T-helper 9 cell (primary cell): ENCODE measurements at regions not wholly inside any gene's neighbourhood (a gene's known extent, or its start where the extent isn't known, plus 50 kb on each side); places are given as distances from the start of the nearest gene placed in this dataset.
"Not testable (repeated sequence)": the region's sequence is repeated elsewhere in the genome, so short reads cannot be mapped to it uniquely, and the experiment has no call there.

ENCODE experiments used
- DNase-seq: peaks from one replicate; pipeline ENCODE4 v3.0.0-alpha.2; 2020

DNA sequence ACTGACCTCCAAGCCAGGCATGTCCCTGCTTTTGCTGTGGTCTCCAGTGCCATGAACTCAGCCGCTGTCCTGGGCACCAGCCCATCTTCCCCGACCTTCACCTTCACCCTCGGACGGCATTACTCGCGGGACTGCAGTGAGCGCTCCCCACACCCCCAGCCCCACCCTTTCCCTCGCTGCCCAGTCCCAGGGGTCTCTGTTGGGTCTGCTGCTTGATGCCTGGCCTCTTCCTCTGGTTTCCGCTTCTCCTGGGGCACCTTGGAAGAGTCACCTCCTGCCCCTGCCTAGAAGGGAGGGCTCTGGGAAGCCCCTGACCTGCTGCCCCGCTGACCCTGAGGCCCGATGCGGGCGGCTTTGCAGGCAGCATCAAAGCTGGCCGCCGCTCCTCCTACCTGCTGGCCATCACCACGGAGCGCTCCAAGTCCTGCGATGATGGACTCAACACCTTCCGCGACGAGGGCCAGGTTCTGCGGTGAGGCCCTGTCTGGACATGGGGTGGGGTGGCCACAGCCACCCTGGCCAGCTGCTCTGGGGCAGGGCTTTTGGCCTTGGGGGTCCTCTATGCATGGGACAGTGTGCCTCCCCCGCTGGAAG, 102.3 kb downstream of the ZNF267 start:
- not testable (repeated sequence) for DNase-seq

- DNase-seq: not testable (repeated sequence)
These were observed 104.9 kb downstream of the ZNF267 start for GRCh38 chr16:31978463-31978862.

GRCh38 chr16:31981739-31982138, 108.1 kb downstream of the ZNF267 start:
- DNase-seq: not testable (repeated sequence)

GRCh38 chr16:31982986-31983385, 109.4 kb downstream of the ZNF267 start:
- not testable (repeated sequence) for DNase-seq

DNA sequence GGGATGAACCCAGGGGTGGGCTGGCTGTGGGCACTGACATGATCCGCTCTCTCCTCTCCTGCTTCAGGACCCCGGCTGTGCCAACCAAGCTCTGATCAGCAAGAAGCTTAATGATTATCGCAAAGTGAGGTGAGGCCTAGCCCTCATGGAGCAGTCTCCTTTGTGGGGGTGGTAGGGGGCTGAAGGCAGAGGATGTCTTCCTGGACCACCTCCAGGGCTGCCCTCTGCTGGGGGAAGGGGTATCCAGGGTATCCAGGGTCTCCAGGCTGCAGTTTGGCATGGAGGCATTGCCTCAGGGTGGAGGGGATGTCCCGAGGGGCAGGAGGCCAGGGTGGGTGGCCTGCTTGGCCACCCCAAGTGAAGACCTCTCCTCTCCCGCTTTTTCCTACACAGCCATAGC, 110.1 kb downstream of the ZNF267 start:
- not testable (repeated sequence) for DNase-seq

DNA sequence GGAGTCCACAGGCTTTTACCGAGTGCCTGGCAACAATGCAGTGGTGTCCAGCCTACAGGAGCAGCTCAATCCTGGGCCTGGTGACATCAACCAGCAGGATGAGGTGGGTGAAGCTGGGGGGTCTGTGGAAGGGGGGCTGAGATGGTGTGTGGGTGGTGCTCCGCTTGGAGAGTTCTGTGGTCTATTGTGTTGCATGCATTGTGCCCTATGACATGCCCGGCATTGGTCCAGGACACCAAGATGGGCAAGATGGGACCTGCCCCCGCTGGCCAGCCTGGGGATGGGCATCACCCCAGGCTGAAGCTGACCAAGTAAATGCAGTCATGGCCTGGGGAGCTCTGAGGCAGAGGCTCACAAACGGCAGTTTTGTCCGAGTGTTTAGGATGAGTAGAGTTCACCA, 113.3 kb downstream of the ZNF267 start:
- not testable (repeated sequence) for DNase-seq

DNA sequence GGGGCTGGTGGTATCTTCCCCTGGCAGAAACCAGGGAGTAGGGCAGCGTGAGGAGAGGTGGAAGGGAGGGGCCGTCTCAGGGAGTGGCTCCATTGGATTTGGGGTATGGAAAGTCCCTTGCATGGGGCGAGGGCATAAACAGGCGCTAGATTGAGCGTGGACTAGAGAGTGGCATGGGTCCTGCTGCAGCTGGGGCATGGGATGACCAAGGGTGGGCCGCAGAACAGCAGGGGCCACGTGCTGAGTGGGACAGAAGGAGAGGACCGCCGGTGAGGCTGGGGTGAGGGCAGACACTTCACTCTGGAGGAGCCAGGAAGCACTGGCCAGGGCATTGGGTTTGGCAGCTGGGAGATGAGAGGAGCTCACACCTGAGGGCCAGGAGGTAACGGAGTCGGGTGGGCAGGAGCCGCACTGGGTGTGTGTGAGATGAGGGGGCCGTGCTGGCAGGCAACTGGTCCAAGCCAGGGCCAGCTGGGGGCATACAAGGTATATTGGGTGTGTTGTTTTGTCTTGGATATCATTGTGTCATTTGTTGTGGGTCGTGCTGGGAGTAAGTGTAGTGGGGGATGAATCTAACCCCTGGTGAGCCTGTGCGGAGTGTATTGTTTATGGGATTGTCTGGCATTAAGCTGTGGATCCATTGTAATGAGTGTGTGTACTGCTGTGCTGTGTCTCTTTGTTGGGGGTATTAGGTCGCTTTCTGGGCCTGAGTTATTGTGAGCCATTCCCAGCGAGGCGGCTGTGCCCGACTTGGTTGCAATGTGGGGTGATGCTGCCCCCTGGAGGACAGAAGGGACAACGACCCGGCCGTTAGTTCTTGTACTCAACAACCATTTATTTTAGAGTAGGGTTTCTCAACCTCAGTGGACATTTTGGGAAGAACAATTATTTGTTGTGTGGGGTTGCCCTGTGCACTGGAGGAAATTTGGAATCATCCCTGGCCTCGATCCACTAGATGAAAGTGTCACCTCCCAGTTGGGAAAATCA, 115.3 kb downstream of the ZNF267 start:
- DNase-seq: peak; percentile 39

GRCh38 chr16:31990261-31990660, 116.7 kb downstream of the ZNF267 start:
- DNase-seq: not testable (repeated sequence)

DNA sequence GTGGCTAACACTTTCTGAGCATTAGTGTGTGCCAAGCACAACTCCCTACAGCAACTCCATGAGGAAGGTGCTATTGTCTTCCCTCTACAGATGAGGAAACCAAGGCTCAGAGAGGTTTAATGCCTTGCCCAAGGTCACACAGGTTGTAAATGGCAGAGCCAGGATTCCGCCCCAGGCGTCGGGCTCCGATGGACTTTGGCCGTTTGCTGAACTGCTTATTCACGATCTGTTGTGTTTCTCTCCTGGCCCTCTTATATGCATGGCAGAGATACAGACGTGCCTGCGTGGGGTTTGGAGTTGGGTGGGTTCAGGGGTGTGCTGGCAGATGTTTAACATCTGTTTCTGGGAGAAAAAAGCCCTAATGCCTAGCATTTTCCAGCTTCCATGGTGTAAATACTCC, 117.4 kb downstream of the ZNF267 start:
- not testable (repeated sequence) for DNase-seq

DNA sequence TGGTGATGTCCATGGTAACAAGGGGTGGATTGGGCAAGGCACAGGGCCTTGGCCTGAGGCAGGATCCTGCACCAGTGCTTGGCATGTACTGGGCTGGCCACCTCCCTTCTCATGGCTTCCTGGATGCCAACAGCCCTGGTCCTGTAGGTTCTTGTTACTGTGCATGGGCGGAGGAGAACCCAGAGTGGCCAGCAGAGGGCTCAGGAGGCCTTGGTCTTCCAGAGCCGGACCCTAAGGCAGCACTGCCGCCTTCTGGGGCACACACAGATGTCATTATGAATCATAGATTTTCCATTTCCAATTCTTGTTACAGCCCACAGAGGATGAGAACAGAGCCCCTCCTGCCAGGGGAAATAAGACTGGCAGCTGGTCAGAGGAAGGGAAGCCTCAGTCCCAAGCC, 122.7 kb downstream of the ZNF267 start:
- DNase-seq: not testable (repeated sequence)

- DNase-seq: not testable (repeated sequence)
These were observed 128.9 kb downstream of the ZNF267 start for GRCh38 chr16:32002496-32002895.

- DNase-seq: not testable (repeated sequence)
These were observed 130.2 kb downstream of the ZNF267 start for GRCh38 chr16:32003819-32004218.

DNA sequence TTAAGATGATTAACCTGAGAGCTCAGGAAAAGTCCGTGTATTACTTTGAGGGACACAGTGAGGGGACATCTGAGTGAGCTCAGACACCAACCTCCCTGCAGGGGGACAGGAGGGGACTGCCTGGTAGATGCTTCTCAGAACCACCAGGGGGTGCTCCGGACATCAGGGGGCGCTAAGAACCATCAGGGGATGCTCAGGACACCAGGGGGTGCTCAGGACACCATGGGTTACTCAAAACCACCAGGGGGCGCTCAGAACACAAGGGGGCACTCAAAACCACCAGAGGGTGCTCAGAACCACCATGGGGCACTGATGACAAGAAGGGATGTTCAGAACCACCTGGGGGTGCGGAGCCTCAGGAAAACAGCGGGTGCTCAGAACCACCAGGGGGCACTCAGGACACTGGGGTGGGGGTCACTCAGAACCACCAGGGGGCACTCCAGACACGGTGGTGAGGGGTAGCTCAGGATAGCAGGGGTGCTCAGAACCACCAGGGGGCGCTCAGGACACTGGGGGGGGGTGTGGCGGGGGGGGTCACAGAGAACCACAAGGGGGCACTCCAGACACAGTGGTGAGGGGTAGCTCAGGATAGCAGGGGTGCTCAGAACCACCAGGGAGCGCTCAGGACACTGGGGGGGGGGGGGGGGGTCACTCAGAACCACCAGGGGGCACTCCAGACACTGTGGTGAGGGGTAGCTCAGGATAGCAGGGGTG, 165.3 kb downstream of the ZNF267 start:
- DNase-seq: peak; percentile 1

GRCh38 chr16:32039919-32040318, 166.3 kb downstream of the ZNF267 start:
- DNase-seq: not testable (repeated sequence)

DNA sequence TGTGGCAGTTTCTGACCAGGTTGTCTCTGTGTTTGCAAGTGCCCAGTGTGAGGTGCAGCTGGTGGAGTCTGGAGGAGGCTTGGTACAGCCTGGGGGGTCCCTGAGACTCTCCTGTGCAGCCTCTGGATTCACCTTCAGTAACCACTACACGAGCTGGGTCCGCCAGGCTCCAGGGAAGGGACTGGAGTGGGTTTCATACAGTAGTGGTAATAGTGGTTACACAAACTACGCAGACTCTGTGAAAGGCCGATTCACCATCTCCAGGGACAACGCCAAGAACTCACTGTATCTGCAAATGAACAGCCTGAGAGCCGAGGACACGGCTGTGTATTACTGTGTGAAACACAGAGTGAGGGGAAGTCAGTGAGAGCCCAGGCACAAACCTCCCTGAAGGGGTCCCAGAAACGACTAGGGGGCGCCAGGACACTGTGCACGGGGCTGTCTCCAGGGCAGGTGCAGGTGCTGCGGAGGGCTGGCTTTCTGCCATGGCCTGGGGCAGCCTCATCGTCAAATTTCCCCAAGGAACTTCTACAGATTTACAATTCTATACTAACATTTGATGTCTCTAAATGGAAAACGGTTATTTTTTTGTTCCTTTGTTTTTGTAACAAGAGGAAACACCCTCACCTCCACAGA, 187.0 kb upstream of the TP53TG3D start:
- DNase-seq: not testable (repeated sequence)

- not testable (repeated sequence) for DNase-seq
These were observed 181.5 kb upstream of the TP53TG3D start for GRCh38 chr16:32071586-32071985.

- not testable (repeated sequence) for DNase-seq
These were observed 169.2 kb upstream of the TP53TG3D start for GRCh38 chr16:32083891-32084290.

DNA sequence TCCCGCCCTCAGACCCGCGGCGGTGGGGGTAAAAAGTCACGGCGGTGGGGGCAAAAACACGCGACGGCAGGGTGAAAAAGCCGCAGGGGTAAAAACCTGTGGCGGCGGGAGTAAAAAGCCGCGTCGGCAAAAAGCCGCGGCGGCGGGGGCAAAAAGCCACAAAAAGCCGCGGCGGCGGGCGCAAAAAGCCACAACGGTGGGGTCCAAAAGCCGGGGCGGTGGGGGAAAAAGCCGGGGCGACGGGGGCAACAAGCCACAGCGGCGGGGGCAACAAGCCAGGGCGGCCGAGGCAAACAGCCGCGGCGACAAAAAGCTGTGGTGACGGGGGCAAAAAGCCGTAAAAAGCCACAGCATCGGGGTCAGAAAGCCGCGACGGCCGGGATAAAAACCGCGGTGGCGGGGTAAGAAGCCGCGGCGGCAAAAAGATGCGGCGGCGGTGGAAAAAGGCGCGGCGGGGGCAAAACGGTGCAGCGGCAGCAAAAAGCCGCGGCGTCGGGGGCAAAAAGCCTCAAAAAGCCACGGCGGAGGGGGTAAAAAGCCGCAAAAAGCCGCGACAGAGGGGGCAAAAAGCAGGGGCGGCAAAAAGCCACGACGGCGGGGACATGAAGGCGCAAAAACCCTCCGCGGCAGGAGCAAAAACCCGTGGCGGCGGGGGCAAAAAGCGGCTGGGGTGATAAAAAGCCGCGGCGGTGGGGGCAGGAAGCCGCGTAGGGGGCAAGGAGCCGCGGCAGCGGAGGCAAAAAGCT, 168.3 kb upstream of the TP53TG3D start:
- DNase-seq: peak; percentile 3

- peak; percentile 8 for DNase-seq
These were observed 167.5 kb upstream of the TP53TG3D start for GRCh38 chr16:32085438-32086141.

GRCh38 chr16:32115562-32115961, 137.5 kb upstream of the TP53TG3D start:
- DNase-seq: not testable (repeated sequence)

DNA sequence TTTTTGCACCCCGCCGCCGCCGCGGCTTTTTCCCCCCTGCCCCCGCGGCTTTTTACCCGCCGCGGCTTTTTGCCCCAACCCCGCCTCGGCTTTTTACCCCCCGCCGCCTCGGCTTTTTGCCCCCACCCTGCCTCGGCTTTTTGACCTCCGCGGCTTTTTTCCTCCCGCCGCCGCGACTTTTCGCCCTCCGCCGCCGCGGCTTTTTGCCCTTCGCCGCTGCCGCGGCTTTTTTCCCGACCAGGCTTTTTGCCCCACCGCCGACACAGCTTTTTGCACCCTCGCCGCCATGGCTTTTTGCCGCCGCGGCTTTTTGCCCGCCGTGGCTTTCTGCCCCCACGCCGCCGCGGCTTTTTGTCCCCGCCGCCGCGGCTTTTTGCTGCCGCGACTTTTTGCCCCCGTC, 137.0 kb upstream of the TP53TG3D start:
- DNase-seq: peak; percentile 3
